ENCODE measurements at regions not wholly inside any gene's neighbourhood (a gene's known extent, or its start where the extent isn't known, plus 50 kb on each side); places are given as distances from the start of the nearest gene placed in this dataset.
A peak's percentile ranks its signal among the peaks of the same experiment; 100 is the strongest.
"Not testable (repeated sequence)": the region's sequence is repeated elsewhere in the genome, so short reads cannot be mapped to it uniquely, and the experiment has no call there.

- POLR2A ChIA-PET: not testable (repeated sequence)
Observed at GRCh38 chr11:3454844-3455243, 75.9 kb upstream of the ZNF195 start.

GRCh38 chr11:3453596-3454256 lies 74.8 kb upstream of the ZNF195 start:
- H3K27me3 Mint-ChIP-seq (ENCODE audit: low read depth); H3K36me3 Mint-ChIP-seq; CTCF ChIA-PET; H3K4me3 Mint-ChIP-seq; ATAC-seq; POLR2A ChIA-PET; H3K9me3 Mint-ChIP-seq; H3K27ac Mint-ChIP-seq; DNase-seq (ENCODE audit: low spot score): not testable (repeated sequence)
- H3K4me1 Mint-ChIP-seq: peaks cover 27% of the 10 kb centered on the region

More at GRCh38 chr11:3454844-3455243, 75.9 kb upstream of the ZNF195 start:
- H3K9me3 Mint-ChIP-seq; ATAC-seq; H3K4me3 Mint-ChIP-seq; H3K36me3 Mint-ChIP-seq; CTCF ChIA-PET; H3K27me3 Mint-ChIP-seq (ENCODE audit: low read depth); H3K27ac Mint-ChIP-seq: not testable (repeated sequence)
- peak; percentile 59; the same call in 1 of the 2 replicates for TF ChIP-seq ZNF317 (CRISPR knock-in tag; IDR thresholded peaks at IDR 0.05; ENCODE audit: borderline replicate concordance, low read depth)
- TF ChIP-seq, protein P1, sequence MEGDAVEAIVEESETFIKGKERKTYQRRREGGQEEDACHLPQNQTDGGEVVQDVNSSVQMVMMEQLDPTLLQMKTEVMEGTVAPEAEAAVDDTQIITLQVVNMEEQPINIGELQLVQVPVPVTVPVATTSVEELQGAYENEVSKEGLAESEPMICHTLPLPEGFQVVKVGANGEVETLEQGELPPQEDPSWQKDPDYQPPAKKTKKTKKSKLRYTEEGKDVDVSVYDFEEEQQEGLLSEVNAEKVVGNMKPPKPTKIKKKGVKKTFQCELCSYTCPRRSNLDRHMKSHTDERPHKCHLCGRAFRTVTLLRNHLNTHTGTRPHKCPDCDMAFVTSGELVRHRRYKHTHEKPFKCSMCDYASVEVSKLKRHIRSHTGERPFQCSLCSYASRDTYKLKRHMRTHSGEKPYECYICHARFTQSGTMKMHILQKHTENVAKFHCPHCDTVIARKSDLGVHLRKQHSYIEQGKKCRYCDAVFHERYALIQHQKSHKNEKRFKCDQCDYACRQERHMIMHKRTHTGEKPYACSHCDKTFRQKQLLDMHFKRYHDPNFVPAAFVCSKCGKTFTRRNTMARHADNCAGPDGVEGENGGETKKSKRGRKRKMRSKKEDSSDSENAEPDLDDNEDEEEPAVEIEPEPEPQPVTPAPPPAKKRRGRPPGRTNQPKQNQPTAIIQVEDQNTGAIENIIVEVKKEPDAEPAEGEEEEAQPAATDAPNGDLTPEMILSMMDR (IDR thresholded peaks at IDR 0.05): peak; percentile 80
- peak; percentile 68 for DNase-seq (ENCODE audit: low spot score)
- peaks cover 27% of the 10 kb centered on the region for H3K4me1 Mint-ChIP-seq

GRCh38 chr11:3450822-3451221 lies 71.9 kb upstream of the ZNF195 start:
- CTCF ChIA-PET; H3K36me3 Mint-ChIP-seq; H3K27ac Mint-ChIP-seq; H3K27me3 Mint-ChIP-seq (ENCODE audit: low read depth); H3K4me3 Mint-ChIP-seq; H3K9me3 Mint-ChIP-seq; DNase-seq (ENCODE audit: low spot score); ATAC-seq; POLR2A ChIA-PET: not testable (repeated sequence)
- H3K4me1 Mint-ChIP-seq: peaks cover 22% of the 10 kb centered on the region

- H3K9me3 Mint-ChIP-seq; CTCF ChIA-PET; ATAC-seq; H3K36me3 Mint-ChIP-seq; H3K27ac Mint-ChIP-seq; POLR2A ChIA-PET; H3K27me3 Mint-ChIP-seq (ENCODE audit: low read depth); H3K4me3 Mint-ChIP-seq; DNase-seq (ENCODE audit: low spot score): not testable (repeated sequence)
- H3K4me1 Mint-ChIP-seq: peaks cover 26% of the 10 kb centered on the region
Observed at GRCh38 chr11:3445535-3445934, 66.6 kb upstream of the ZNF195 start.

DNA sequence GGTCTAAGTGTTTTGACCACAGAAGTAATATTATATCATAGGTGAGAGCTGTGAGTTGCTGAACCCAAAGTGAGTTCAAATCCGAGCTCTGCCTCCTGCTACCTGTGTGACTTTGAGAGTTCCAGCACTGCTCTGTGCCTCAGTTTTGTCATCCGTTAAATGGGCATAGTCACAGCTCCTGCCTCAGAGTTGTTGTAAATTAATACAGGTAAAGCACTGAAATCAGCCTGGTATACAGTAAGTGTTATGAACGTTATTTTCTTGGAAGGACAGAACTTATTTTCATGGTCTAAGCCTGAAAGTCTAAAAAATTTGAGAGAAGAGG lies 65.4 kb upstream of the ZNF195 start:
- CTCF ChIA-PET; DNase-seq (ENCODE audit: low spot score); H3K27me3 Mint-ChIP-seq (ENCODE audit: low read depth); ATAC-seq; H3K27ac Mint-ChIP-seq; H3K4me3 Mint-ChIP-seq; POLR2A ChIA-PET; H3K36me3 Mint-ChIP-seq: not testable (repeated sequence)
- H3K4me1 Mint-ChIP-seq: peaks cover 26% of the 10 kb centered on the region
- peaks cover 14% of the 10 kb centered on the region for H3K9me3 Mint-ChIP-seq

- H3K36me3 Mint-ChIP-seq, POLR2A ChIA-PET, CTCF ChIA-PET: not testable (repeated sequence)
Observed at GRCh38 chr11:3443700-3444419, 64.9 kb upstream of the ZNF195 start.

GRCh38 chr11:3437441-3437840 lies 58.5 kb upstream of the ZNF195 start:
- peaks cover 17% of the 10 kb centered on the region for H3K9me3 Mint-ChIP-seq
- H3K4me1 Mint-ChIP-seq: peaks cover 16% of the 10 kb centered on the region
- ATAC-seq; H3K27ac Mint-ChIP-seq; H3K27me3 Mint-ChIP-seq (ENCODE audit: low read depth); DNase-seq (ENCODE audit: low spot score); H3K36me3 Mint-ChIP-seq; CTCF ChIA-PET; POLR2A ChIA-PET; H3K4me3 Mint-ChIP-seq: not testable (repeated sequence)

More at GRCh38 chr11:3443700-3444419, 64.9 kb upstream of the ZNF195 start:
- H3K4me1 Mint-ChIP-seq: peaks cover 28% of the 10 kb centered on the region
- DNase-seq (ENCODE audit: low spot score); H3K27me3 Mint-ChIP-seq (ENCODE audit: low read depth); H3K27ac Mint-ChIP-seq; ATAC-seq: not testable (repeated sequence)
- H3K9me3 Mint-ChIP-seq: peaks cover 14% of the 10 kb centered on the region
- H3K4me3 Mint-ChIP-seq: peak overlapping the region; percentile 1; the same call in 1 of the 2 replicates

GRCh38 chr11:3434976-3435375 lies 56.0 kb upstream of the ZNF195 start:
- Mint-ChIP-seq H3K27ac (no peak overlapping the region), H3K9me3 (peaks cover 4% of the 10 kb centered on the region), H3K4me1 (peaks cover 8% of the 10 kb centered on the region), H3K36me3 (no peaks in the 10 kb centered on the region; the same call in 1 of the 2 replicates), H3K27me3 (ENCODE audit: low read depth) (no peaks in the 10 kb centered on the region; the same call in 1 of the 2 replicates), H3K4me3 (no peak overlapping the region)
- TF ChIP-seq GABPB1 (CRISPR knock-in tag; IDR thresholded peaks at IDR 0.05) (no peak), NFATC4 (CRISPR knock-in tag; IDR thresholded peaks at IDR 0.05) (no peak)
- TF ChIP-seq, protein P2, sequence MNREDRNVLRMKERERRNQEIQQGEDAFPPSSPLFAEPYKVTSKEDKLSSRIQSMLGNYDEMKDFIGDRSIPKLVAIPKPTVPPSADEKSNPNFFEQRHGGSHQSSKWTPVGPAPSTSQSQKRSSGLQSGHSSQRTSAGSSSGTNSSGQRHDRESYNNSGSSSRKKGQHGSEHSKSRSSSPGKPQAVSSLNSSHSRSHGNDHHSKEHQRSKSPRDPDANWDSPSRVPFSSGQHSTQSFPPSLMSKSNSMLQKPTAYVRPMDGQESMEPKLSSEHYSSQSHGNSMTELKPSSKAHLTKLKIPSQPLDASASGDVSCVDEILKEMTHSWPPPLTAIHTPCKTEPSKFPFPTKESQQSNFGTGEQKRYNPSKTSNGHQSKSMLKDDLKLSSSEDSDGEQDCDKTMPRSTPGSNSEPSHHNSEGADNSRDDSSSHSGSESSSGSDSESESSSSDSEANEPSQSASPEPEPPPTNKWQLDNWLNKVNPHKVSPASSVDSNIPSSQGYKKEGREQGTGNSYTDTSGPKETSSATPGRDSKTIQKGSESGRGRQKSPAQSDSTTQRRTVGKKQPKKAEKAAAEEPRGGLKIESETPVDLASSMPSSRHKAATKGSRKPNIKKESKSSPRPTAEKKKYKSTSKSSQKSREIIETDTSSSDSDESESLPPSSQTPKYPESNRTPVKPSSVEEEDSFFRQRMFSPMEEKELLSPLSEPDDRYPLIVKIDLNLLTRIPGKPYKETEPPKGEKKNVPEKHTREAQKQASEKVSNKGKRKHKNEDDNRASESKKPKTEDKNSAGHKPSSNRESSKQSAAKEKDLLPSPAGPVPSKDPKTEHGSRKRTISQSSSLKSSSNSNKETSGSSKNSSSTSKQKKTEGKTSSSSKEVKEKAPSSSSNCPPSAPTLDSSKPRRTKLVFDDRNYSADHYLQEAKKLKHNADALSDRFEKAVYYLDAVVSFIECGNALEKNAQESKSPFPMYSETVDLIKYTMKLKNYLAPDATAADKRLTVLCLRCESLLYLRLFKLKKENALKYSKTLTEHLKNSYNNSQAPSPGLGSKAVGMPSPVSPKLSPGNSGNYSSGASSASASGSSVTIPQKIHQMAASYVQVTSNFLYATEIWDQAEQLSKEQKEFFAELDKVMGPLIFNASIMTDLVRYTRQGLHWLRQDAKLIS (CRISPR knock-in tag; IDR thresholded peaks at IDR 0.05; ENCODE audit: borderline replicate concordance): no peak
- TF ChIP-seq, protein P3, sequence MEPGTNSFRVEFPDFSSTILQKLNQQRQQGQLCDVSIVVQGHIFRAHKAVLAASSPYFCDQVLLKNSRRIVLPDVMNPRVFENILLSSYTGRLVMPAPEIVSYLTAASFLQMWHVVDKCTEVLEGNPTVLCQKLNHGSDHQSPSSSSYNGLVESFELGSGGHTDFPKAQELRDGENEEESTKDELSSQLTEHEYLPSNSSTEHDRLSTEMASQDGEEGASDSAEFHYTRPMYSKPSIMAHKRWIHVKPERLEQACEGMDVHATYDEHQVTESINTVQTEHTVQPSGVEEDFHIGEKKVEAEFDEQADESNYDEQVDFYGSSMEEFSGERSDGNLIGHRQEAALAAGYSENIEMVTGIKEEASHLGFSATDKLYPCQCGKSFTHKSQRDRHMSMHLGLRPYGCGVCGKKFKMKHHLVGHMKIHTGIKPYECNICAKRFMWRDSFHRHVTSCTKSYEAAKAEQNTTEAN (CRISPR knock-in tag; IDR thresholded peaks at IDR 0.05): no peak
- ATAC-seq (no peak), DNase-seq (ENCODE audit: low spot score) (no peak)
- CTCF ChIA-PET: interaction anchor here (1.2 kb wide), 1 partner anchor 27 kb away, joined by 3 read pairs; no protein-coding TSS in a partner anchor
- POLR2A ChIA-PET: no interaction called here

Data from WTC11 (cell line).